Upper lobe of left lung (tissue), 4 donors: ENCODE measurements at regions not wholly inside any gene's neighbourhood (a gene's known extent, or its start where the extent isn't known, plus 50 kb on each side); places are given as distances from the start of the nearest gene placed in this dataset.

ENCODE experiments used
- CTCF ChIP-seq, 6 experiments: fragments of 450-650 bp in 4 of 6; fragments of 200-600 bp in 2 of 6; sonication (generic) in 2 of 6; IDR thresholded peaks; one replicate each; pipeline ENCODE4 v1.5.1; 2016 to 2019; ENCODE audit warnings: antibody characterized with exemption in 6 of 6
- EP300 ChIP-seq, 4 donors: sonication (generic); formaldehyde crosslinking; IDR thresholded peaks; one replicate each; pipeline ENCODE4 v1.5.1; 2017; ENCODE audit warnings: antibody characterized with exemption in 4 of 4, control low read depth in 2 of 4
- POLR2A ChIP-seq, 4 donors: fragments of 450-650 bp; IDR thresholded peaks; one replicate each; pipeline ENCODE4 v1.5.1; 2016 to 2017; ENCODE audit warnings: antibody characterized with exemption in 4 of 4, mild to moderate bottlenecking in 2 of 4
- POLR2AphosphoS5 ChIP-seq, 2 donors: sonication (generic); formaldehyde crosslinking; IDR thresholded peaks; one replicate each; pipeline ENCODE4 v1.5.1; 2017; ENCODE audit warnings: antibody characterized with exemption in 2 of 2

GRCh38 chr2:7207631-7208030 is 290.4 kb downstream of the RNF144A start:
- TF ChIP-seq POLR2A (IDR thresholded peaks at IDR 0.05) (no peak), CTCF (IDR thresholded peaks at IDR 0.05) (no peak), POLR2AphosphoS5 (IDR thresholded peaks at IDR 0.05) (no peak), EP300 (IDR thresholded peaks at IDR 0.05) (no peak)
